GM12878 (cell line): ENCODE measurements at regions not wholly inside any gene's neighbourhood (a gene's known extent, or its start where the extent isn't known, plus 50 kb on each side); places are given as distances from the start of the nearest gene placed in this dataset.
"Not testable (repeated sequence)": the region's sequence is repeated elsewhere in the genome, so short reads cannot be mapped to it uniquely, and the experiment has no call there.

ENCODE experiments used
- ATAC-seq: fragments of 200-7000 bp; cut with Tn5 transposase; 3 replicates; pipeline ENCODE4 v1.9.1; 2020; ENCODE audit warnings: mild to moderate bottlenecking, moderate library complexity
- BruUV-seq: library from RNA; stranded (reverse); fragments of 400-500 nt; replicated peaks from 2 replicates; lab custom pipeline; 2021; lab: Mats Ljungman, UMichigan
- CTCF ChIA-PET: fragments of 300-600 bp; sonication (Branson Sonifier 250); formaldehyde crosslinking; extraction: SDS; loops from one replicate; lab custom pipeline; 2021; ENCODE audit warnings: inconsistent platforms; lab: Yijun Ruan, JAX
- POLR2A ChIA-PET: fragments of 350-600 bp; formaldehyde crosslinking; extraction: SDS; loops from one replicate; lab custom pipeline; 2021; ENCODE audit warnings: inconsistent platforms; lab: Charles Lee
- RAD21 ChIA-PET: fragments of 300-600 bp; sonication (Branson Sonifier 250); formaldehyde crosslinking; loops from one replicate; lab custom pipeline; 2023; ENCODE audit warnings: antibody characterized with exemption; ENCODE audit not compliant: unreplicated experiment; lab: Charles Lee
- SMC1A ChIA-PET: fragments of 300-600 bp; sonication (Branson Sonifier 250); formaldehyde crosslinking; loops from one replicate; lab custom pipeline; 2023; ENCODE audit not compliant: unreplicated experiment, uncharacterized antibody; lab: Charles Lee
- DNase-seq: peaks from one replicate; pipeline ENCODE4 v3.0.0-alpha.2; 2011; ENCODE audit warnings: low read depth, low spot score
- FAIRE-seq: peaks from 3 replicates; lab custom pipeline; 2011; peaks lifted over from hg19 to GRCh38; lab: Jason Lieb, UNC
- H2AFZ ChIP-seq: 2 replicates; pipeline ENCODE4 v1.6.0; 2011; ENCODE audit warnings: low read depth, low read length, control low read depth; ENCODE audit not compliant: control insufficient read depth
- H3K27ac ChIP-seq: 2 replicates; pipeline ENCODE4 v1.5.1; 2011; ENCODE audit warnings: control low read depth; ENCODE audit not compliant: control insufficient read depth, insufficient read depth
- H3K27me3 ChIP-seq, 2 experiments: replicated peaks in 1 of 2; 2 replicates each; pipeline versions ENCODE4 v1.6.0 to v1.6.1; 2011; ENCODE audit warnings: low read length in 1 of 2; ENCODE audit not compliant: control insufficient read depth in 2 of 2, insufficient read depth in 2 of 2
- H3K36me3 ChIP-seq, 2 experiments: 2 replicates each; pipeline ENCODE4 v1.5.1; 2011; ENCODE audit warnings: low read length in 1 of 2; ENCODE audit not compliant: control insufficient read depth in 2 of 2, insufficient read depth in 2 of 2
- H3K4me1 ChIP-seq: 2 replicates; pipeline ENCODE4 v1.6.1; 2011; ENCODE audit warnings: mild to moderate bottlenecking, low read length, moderate library complexity, mixed read lengths; ENCODE audit not compliant: control insufficient read depth, insufficient read depth
- H3K4me2 ChIP-seq: 2 replicates; pipeline ENCODE4 v1.6.0; 2011; ENCODE audit warnings: control low read depth; ENCODE audit not compliant: control insufficient read depth, insufficient read depth
- H3K4me3 ChIP-seq: fragments of 200-600 bp; sonication (generic); 2 replicates; pipeline ENCODE4 v1.5.1; 2016
- H3K79me2 ChIP-seq: 2 replicates; pipeline ENCODE4 v1.6.0; 2011; ENCODE audit warnings: low read length; ENCODE audit not compliant: control insufficient read depth, insufficient read depth
- H3K9ac ChIP-seq: 2 replicates; pipeline ENCODE4 v1.8.0; 2011; ENCODE audit warnings: low read length, control low read depth, mixed read lengths; ENCODE audit not compliant: control insufficient read depth, insufficient read depth
- H3K9me3 ChIP-seq: replicated peaks from 3 replicates; pipeline ENCODE4 v1.5.1; 2011; ENCODE audit warnings: mild to moderate bottlenecking, low read length; ENCODE audit not compliant: control insufficient read depth, insufficient read depth
- H4K20me1 ChIP-seq: 2 replicates; pipeline ENCODE4 v1.6.0; 2011; ENCODE audit not compliant: control insufficient read depth, insufficient read depth
- FOXK2 ChIP-seq: fragments of 450-650 bp; IDR thresholded peaks from 2 replicates; pipeline ENCODE4 v1.6.1; 2017; ENCODE audit warnings: mild to moderate bottlenecking, moderate library complexity
- KLF5 ChIP-seq: fragments of 450-650 bp; IDR thresholded peaks from 2 replicates; pipeline ENCODE4 v1.6.1; 2014; ENCODE audit warnings: mild to moderate bottlenecking; ENCODE audit not compliant: partially characterized antibody
- NR2C1 ChIP-seq: fragments of 450-650 bp; IDR thresholded peaks from 2 replicates; pipeline ENCODE4 v1.6.1; 2017; ENCODE audit warnings: antibody characterized with exemption, mild to moderate bottlenecking, moderate library complexity
- PBX3 ChIP-seq: IDR thresholded peaks from 2 replicates; pipeline ENCODE4 v1.6.1; 2011; ENCODE audit warnings: mild to moderate bottlenecking, low read depth, low read length, moderate library complexity; ENCODE audit not compliant: insufficient replicate concordance
- PRDM15 ChIP-seq: fragments of 450-650 bp; formaldehyde crosslinking; IDR thresholded peaks from 2 replicates; pipeline ENCODE4 v1.4.0; 2020; ENCODE audit warnings: mild to moderate bottlenecking, moderate library complexity
- RAD51 ChIP-seq: fragments of 450-650 bp; IDR thresholded peaks from 2 replicates; pipeline ENCODE4 v1.6.1; 2016; ENCODE audit warnings: moderate library complexity, mild to moderate bottlenecking, inconsistent platforms
- RCOR1 ChIP-seq: conservative IDR thresholded peaks from 2 replicates; pipeline ENCODE4 v1.6.1; 2012; ENCODE audit warnings: low read depth, low read length, improper control_type of control experiment
- WGBS: methylation state at CpG from one replicate; pipeline ENCODE4 v1.1.6; 2016; ENCODE audit warnings: low lambda C conversion rate; ENCODE audit not compliant: insufficient replicate concordance, insufficient coverage; ENCODE audit errors: missing lambda C conversion rate; 5-methylcytosine and 5-hydroxymethylcytosine counted together
- in situ Hi-C: fragments of 300-500 bp; cut with MboI; formaldehyde crosslinking; loops from 9 replicates; pipeline ENCODE4 v1.14.3; 2018; ENCODE audit warnings: mixed read lengths
- intact Hi-C: fragments of 100-400 bp; cut with micrococcal nuclease; formaldehyde crosslinking; loops from one replicate; pipeline ENCODE4 v1.14.2; 2022; ENCODE audit not compliant: unreplicated experiment

- no peak for TF ChIP-seq PRDM15 (CRISPR knock-in tag)
- TF ChIP-seq NR2C1 = no peak
- no peak for TF ChIP-seq FOXK2
- no peak for TF ChIP-seq PBX3
- TF ChIP-seq RCOR1 = no peak
- TF ChIP-seq RAD51 = no peak
- no peak for TF ChIP-seq KLF5
Observed at GRCh38 chr1:170426596-170426995, 105.4 kb upstream of the GORAB start (continued).

GRCh38 chr1:170427002-170427401 is 105.0 kb upstream of the GORAB start:
- POLR2A ChIA-PET, H3K4me2 ChIP-seq, DNase-seq, ATAC-seq, H3K4me3 ChIP-seq, FAIRE-seq, H3K36me3 ChIP-seq, H2AFZ ChIP-seq, BruUV-seq, RAD21 ChIA-PET, H3K4me1 ChIP-seq, H3K9me3 ChIP-seq, H3K79me2 ChIP-seq, H3K27ac ChIP-seq, in situ Hi-C loops, H4K20me1 ChIP-seq, H3K27me3 ChIP-seq, H3K9ac ChIP-seq, intact Hi-C loops: not testable (repeated sequence)
- SMC1A ChIA-PET = interaction anchor here (3.5 kb wide), 1 partner anchor 11 kb away, joined by 12 read pairs; no protein-coding TSS in a partner anchor
- CTCF ChIA-PET = interaction anchor here (0.6 to 0.9 kb wide), 2 partner anchors 10 to 91 kb away, joined by 3 read pairs; no protein-coding TSS in a partner anchor
- WGBS = 0% methylated on average over 1 of the region's 1 CpG
